ENCODE measurements at regions not wholly inside any gene's neighbourhood (a gene's known extent, or its start where the extent isn't known, plus 50 kb on each side); places are given as distances from the start of the nearest gene placed in this dataset.
"Not testable (repeated sequence)": the region's sequence is repeated elsewhere in the genome, so short reads cannot be mapped to it uniquely, and the experiment has no call there.

DNA sequence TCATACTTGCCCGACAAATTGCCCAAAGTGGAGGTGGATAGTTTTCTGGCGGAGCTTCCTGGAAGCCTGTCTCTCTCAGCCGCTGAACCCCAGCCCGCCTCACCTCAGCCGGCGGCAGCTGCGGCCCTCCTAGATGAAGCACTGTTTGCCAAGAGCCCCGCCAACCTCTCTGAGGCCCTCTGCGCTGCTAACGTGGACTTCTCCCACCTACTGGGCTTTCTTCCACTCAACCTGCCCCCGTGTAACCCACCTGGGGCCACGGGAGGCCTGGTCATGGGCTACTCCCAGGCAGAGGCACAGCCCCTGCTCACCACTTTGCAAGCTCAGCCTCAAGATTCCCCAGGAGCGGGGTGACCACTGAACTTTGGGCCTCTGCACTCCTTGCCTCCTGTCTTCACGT is 254.1 kb downstream of the NKX6-1 start:
- TF ChIP-seq EZH2phosphoT487 (IDR thresholded peaks at IDR 0.05; ENCODE audit: low read depth), result not testable (repeated sequence)
- TF ChIP-seq, protein P1, sequence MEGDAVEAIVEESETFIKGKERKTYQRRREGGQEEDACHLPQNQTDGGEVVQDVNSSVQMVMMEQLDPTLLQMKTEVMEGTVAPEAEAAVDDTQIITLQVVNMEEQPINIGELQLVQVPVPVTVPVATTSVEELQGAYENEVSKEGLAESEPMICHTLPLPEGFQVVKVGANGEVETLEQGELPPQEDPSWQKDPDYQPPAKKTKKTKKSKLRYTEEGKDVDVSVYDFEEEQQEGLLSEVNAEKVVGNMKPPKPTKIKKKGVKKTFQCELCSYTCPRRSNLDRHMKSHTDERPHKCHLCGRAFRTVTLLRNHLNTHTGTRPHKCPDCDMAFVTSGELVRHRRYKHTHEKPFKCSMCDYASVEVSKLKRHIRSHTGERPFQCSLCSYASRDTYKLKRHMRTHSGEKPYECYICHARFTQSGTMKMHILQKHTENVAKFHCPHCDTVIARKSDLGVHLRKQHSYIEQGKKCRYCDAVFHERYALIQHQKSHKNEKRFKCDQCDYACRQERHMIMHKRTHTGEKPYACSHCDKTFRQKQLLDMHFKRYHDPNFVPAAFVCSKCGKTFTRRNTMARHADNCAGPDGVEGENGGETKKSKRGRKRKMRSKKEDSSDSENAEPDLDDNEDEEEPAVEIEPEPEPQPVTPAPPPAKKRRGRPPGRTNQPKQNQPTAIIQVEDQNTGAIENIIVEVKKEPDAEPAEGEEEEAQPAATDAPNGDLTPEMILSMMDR (IDR thresholded peaks at IDR 0.05; ENCODE audit: low read depth, low read length), result not testable (repeated sequence)

Measured in OCI-LY3 (cell line).